ENCODE measurements at regions not wholly inside any gene's neighbourhood (a gene's known extent, or its start where the extent isn't known, plus 50 kb on each side); places are given as distances from the start of the nearest gene placed in this dataset.

DNA sequence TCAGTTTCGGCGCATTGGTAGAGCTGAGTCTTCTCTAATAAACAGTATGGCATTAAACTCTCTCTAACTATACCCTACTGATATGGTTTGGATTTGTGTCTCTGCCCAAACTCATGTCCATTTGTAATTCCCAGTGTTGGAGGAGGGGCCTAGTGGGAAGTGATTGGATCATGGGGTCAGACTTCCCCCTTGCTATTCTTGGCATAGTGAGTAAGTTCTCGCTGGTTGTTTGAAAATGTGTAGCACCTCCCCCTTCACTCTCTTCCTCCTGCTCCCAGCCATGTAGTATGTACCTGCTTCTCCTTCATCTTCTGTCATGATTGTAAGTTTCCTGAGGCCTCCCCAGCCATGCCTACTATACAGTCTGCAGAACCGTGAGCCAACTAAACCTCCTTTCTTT, 682.7 kb upstream of the ARGLU1 start:
- DNase-seq (ENCODE audit: low read depth), result no peak
- H3K4me3 ChIP-seq (ENCODE audit: low read length), result no peak overlapping the region
- TF ChIP-seq, protein P1, sequence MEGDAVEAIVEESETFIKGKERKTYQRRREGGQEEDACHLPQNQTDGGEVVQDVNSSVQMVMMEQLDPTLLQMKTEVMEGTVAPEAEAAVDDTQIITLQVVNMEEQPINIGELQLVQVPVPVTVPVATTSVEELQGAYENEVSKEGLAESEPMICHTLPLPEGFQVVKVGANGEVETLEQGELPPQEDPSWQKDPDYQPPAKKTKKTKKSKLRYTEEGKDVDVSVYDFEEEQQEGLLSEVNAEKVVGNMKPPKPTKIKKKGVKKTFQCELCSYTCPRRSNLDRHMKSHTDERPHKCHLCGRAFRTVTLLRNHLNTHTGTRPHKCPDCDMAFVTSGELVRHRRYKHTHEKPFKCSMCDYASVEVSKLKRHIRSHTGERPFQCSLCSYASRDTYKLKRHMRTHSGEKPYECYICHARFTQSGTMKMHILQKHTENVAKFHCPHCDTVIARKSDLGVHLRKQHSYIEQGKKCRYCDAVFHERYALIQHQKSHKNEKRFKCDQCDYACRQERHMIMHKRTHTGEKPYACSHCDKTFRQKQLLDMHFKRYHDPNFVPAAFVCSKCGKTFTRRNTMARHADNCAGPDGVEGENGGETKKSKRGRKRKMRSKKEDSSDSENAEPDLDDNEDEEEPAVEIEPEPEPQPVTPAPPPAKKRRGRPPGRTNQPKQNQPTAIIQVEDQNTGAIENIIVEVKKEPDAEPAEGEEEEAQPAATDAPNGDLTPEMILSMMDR (IDR thresholded peaks at IDR 0.05; ENCODE audit: insufficient read depth, low read depth, low read length, missing control alignments), result no peak

DNA sequence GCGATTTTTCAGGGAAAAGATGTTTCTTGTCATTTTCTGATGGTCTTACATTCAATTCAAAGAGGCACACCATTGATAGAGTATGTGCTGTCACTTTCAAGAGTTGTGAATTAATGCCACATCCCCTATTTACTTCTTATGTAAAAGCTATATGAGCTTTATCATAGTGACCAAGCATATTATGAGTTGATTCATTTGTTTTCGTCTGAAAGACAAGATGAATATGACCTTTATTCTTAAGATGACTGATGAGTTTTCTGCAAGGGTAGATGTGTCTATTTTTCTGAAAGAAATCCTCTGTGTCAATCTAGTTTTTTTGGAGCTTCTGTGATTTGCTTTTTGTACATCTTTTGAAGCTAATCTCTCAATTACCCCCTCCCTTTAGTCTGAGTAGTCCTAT, 676.3 kb upstream of the ARGLU1 start:
- TF ChIP-seq, protein P1 (IDR thresholded peaks at IDR 0.05; ENCODE audit: insufficient read depth, low read depth, low read length, missing control alignments), result no peak
- DNase-seq (ENCODE audit: low read depth), result no peak
- H3K4me3 ChIP-seq (ENCODE audit: low read length), result no peak overlapping the region

DNA sequence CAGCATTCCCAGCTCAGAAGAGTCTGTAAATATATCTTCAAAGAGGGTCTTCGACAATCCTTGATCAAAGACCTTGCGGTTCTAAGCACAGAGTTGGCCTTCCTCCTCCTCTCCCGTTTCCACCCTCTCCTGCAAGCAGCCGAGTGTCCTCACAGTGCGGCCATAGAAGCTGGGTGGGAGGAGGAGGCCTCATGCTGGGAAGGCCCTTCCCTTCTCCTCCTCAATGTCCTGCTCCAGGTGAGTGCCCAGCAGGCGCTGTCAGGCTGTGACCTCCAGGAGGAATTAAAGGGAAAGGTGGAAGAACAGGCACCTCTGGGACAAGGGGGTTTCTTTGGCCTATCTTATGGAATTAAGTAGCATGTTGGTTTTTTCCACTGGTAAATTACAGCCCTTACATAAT, 674.2 kb upstream of the ARGLU1 start:
- TF ChIP-seq, protein P1 (IDR thresholded peaks at IDR 0.05; ENCODE audit: insufficient read depth, low read depth, low read length, missing control alignments), result no peak
- H3K4me3 ChIP-seq (ENCODE audit: low read length), result no peak overlapping the region
- DNase-seq (ENCODE audit: low read depth), result no peak

DNA sequence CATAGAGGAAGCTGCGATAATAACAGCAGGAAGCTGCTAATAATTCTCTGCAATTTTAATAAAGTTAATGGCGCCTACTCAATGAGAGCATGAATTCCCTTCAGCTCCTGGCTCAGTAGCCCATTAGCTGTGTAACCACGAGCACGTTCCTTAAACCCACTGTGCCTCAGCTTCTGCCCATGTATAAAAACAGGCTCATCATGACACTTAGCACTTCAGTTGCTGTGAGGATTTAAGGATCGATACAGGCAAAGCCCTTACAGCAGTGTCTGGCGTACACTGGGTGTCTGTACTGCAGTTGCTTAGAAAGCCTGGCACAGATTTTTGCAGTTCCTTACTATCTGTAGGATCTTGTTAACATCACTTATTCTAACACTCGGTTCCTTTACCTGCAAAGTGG, 673.4 kb upstream of the ARGLU1 start:
- H3K4me3 ChIP-seq (ENCODE audit: low read length), result no peak overlapping the region
- TF ChIP-seq, protein P1 (IDR thresholded peaks at IDR 0.05; ENCODE audit: insufficient read depth, low read depth, low read length, missing control alignments), result no peak
- no peak for DNase-seq (ENCODE audit: low read depth)

DNA sequence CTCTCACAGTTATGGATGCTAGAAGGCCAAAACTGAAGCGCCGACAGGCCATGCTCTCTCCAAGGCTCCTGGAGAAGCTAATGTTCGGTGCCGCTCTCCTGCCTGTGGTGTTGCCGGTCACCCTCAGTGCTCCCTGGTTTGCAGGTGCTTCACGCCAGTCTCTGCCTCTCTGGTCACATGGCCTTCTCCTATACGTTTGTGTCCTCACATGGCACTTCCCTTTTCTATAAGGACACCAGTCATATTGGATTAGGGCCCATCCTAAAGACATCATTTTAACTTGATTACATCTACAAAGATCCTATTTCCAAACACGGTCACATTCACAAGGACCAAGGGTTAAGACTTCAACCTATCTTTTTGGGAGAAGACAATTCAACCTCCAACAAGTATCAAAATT, 671.3 kb upstream of the ARGLU1 start:
- DNase-seq (ENCODE audit: low read depth), result no peak
- no peak overlapping the region for H3K4me3 ChIP-seq (ENCODE audit: low read length)
- TF ChIP-seq, protein P1 (IDR thresholded peaks at IDR 0.05; ENCODE audit: insufficient read depth, low read depth, low read length, missing control alignments), result no peak

DNA sequence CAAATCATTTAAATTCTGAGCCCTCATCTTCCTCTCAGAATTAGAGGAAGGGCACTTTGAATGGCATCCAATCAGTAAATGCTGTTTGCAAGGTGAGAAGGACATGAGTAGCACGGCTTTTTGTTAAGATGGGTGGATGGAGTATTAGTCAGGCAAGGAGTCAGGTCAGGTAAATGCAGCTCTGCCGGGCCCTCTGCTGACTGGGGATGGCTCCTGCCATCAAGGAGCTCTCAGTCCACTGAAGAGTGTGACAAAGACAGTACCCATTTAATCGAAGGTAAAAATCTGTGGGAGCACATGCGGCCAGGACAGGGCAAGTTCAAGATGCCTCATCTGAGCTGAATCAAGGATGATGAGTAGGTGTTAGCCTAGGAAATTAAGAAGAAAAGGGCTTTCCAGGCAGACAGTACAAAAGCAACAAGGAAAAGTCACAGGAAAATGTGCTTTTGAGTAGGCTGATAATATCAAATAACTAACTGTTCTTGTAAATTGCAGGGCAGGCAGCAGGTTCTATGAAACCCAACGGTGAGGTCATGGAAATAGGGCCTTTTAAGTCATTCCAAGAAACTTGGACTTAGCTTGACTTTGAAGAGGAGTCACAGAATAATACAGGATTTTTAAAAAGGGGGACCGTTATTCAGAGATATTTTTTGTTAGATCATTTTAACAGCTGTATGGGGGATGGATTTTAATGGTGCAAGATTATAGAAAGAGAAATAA, 670.5 kb upstream of the ARGLU1 start:
- TF ChIP-seq, protein P1 (IDR thresholded peaks at IDR 0.05; ENCODE audit: insufficient read depth, low read depth, low read length, missing control alignments), result no peak
- peak; percentile 4 for DNase-seq (ENCODE audit: low read depth)
- no peak overlapping the region for H3K4me3 ChIP-seq (ENCODE audit: low read length)
